HPDE6-E6E7 (cell line): ENCODE measurements at regions not wholly inside any gene's neighbourhood (a gene's known extent, or its start where the extent isn't known, plus 50 kb on each side); places are given as distances from the start of the nearest gene placed in this dataset.

Experiments used
- DNase-seq: peaks from one replicate; pipeline ENCODE4 v3.0.0; 2011; ENCODE audit warnings: missing footprints; ENCODE audit errors: extremely low spot score

- no peak for DNase-seq
Measured at GRCh38 chr5:43941806-43942205, 338.8 kb downstream of the NNT start.

- no peak for DNase-seq
Measured at GRCh38 chr5:43940562-43940961, 337.6 kb downstream of the NNT start.

DNA sequence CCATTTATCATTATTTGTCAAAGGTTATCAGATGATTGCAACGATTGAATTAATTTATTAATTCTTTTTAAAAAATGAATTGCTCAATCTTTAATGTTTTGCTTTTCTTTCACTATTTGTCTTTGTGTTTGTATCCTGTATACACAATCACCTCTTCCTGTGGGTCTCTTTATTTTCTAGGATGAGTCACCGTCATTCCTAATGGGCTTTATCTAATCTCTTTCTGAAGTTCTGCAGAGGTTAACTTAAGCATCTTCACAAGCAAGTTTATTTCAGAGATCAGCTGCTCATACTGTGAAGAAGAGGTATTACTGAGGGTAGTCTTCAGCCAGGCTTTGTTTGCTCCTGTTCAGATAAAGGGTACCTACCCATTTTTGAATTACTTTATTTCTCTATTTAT is 323.9 kb downstream of the NNT start:
- DNase-seq: no peak

DNA sequence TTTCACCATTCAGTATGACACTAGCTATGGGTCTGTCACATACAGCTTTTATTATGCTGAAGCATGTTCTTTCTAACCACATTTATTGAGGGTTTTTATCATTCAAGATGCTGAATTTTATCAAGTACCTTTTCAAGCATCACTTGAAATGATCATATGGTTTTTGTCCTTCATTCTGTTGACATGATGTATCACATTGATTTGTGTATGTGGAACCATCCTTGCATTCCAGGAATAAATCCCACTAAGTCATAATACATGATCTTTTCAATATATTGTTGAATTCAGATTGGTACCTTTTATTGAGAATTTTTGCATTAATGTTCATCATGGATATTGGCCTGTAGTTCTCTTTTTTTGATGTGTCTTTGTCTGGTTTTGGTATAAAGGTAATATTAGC is 317.4 kb downstream of the NNT start:
- DNase-seq: no peak

- DNase-seq: no peak
Measured at GRCh38 chr5:43917925-43918324, 314.9 kb downstream of the NNT start.

- no peak for DNase-seq
Measured at GRCh38 chr5:43903129-43903528, 300.1 kb downstream of the NNT start.

- DNase-seq: no peak
Measured at GRCh38 chr5:43900974-43901373, 298.0 kb downstream of the NNT start.

GRCh38 chr5:43895876-43896275 is 292.9 kb downstream of the NNT start:
- no peak for DNase-seq

DNA sequence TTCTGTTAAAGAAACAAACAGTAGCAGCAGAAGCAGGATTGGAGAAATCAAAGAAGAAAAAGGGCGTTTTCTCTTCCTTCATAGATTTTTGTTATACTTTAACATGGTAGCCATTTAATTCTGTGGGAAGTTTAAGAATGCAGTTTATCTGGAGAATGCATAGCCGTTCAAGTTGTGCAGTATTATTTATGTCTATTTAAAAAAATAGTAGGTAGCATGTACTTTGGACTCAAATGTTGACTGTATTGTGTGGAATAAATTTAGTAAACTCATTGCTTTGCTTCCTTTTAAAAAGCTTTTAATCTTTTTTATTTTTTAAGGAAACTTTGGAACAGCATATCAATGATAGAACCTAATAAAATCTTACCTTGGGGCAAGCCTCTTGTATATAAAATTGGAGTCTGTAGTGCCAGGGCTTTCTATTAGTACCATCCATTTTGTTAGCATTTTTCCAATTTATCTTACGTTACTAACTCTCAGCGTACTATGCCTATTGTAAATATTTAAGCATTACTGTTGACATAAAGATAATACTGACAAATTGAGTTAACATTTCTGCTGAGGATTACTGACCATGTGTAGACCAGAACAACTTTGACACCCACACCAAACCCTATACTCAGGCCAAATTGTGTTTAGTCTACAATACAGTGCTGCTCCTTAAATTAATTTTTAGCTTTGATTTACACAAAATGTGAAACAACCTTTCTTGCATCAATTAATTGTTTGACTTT is 291.1 kb downstream of the NNT start:
- DNase-seq: no peak

- DNase-seq: no peak
Measured at GRCh38 chr5:43891112-43891511, 288.1 kb downstream of the NNT start.

DNA sequence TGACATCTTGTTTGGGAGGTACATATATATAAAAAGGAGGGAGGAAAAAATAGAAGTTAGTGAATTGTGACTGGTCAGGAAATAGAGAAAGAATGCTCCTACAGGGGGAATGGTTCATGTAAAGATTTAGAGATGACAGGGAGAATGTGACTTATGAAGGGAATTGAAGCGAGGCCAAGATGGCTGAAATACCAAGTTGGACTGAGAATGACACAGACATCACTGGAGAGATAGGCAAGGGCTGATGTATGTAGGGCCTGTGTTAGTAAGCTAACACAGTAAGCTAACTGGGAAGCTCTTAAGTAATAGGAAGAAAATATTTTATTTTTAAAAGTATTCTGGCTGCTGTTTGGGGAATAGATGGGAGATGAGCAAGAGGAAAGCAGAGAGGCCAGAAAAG is 286.3 kb downstream of the NNT start:
- no peak for DNase-seq

DNA sequence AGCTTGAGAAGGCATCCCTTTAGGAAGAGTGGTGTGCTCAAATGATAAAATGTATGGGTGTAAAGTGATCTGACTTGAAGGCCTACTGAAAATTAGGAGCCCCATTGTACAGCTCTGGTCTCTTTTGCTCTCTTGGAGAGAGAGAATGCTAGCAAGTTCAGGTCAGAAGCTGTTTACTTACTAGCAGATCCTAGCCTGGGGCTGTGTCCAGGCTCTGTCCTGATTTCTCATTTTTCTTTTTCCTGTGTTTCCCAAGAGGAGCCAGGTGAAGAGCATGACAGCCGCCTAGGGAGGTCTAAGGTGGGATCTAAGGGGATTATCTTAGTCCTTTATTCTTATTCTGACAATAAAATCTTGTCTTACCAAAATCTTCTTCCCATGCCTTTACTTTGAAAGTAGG is 272.8 kb downstream of the NNT start:
- no peak for DNase-seq

DNA sequence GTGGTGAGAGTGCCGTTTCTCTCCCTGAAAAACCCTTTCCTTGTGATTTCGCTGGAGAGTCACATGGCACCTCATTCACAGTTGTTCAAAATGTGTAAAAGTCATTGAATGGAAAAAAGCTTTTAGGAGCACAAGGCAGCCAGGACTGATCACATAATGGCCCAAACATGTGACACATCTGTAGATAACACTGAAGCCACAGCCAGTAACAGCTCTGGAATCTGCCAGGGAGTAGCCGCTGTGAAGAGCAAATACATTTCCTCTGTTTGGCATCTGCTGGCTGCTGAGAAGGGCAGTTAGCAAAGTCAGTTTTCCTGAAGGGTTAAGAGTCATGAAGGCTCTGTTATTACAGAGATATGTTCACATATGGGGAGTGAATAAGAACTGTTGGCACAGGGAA is 271.8 kb downstream of the NNT start:
- no peak for DNase-seq

DNA sequence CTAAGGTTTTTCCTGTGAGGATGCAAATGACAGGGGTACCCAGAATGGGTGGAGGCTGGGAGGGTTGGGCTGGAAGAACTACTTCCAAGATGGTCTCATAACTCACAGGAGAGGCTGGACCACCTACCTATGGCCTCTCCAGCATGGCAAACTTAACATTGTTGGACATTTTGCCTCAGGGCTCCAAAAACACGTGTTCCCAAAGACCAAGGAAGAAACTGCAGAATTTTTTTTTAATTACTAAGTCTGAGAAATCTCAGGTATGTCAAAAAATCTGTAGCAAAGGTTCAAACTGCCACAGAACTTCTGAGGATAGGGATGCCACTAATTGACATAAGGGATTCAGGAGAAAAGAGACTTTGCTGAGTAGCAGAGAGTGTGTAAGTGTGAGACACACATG is 270.8 kb downstream of the NNT start:
- DNase-seq: no peak

GRCh38 chr5:43859309-43859708 is 256.3 kb downstream of the NNT start:
- DNase-seq: no peak

DNA sequence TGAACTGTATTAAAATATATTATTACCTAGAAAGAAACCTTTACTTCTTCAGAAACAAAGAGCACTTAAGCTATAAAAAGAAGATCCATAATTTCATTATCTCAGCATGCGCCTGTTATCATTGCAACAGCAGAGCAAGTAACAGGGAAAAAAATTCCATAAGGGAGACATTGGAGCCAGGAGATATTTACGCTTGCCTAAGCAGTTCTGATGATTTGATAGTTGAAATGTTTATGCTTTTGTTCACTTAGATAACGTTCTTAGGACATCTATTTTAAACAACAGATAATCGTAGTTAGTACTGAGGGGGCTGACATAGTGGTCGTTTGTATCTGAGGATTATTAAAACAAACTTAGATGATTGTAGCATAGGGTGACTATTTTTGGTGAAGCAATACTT is 252.5 kb downstream of the NNT start:
- no peak for DNase-seq

GRCh38 chr5:43854697-43855292 is 251.8 kb downstream of the NNT start:
- DNase-seq: no peak

DNA sequence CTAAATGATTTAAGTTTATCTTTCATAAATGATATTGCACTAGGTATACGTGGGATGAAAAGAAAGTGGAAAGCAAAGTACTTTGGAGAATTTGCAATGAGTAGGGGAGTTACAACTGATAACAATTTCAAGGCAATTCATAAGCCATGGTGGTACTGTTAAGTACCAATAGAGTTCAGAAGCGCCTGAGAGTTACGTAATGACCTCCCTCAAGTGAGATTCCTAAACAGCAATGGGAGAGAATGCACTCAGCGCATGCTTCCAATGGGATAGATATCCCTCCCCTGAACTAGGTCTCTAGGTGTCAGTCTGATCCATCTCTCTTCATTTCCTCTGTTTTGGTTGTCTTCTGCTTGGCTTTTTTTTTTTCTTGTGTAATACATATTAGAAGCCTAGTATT is 249.3 kb downstream of the NNT start:
- DNase-seq: no peak

DNA sequence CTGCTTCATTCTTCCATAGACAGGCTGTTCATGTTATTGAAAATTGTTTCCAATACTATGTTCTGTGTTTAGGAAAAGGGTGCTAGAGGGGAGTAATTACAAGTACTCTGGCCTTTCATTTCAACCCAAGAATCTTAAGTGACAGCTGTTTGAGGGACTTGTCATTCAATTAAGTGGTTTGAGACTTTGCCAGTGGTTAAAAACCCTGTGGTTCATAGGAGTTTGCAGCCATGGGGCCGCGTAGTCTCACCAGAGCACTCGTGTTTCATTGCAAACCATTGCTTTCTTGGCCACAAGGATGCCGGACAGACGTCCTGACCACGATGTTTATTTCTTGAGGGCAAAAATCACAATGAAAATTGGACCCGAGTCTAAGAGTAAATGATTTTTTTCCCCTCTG is 248.8 kb downstream of the NNT start:
- no peak for DNase-seq

- no peak for DNase-seq
Measured at GRCh38 chr5:43840424-43841125, 237.6 kb downstream of the NNT start.

DNA sequence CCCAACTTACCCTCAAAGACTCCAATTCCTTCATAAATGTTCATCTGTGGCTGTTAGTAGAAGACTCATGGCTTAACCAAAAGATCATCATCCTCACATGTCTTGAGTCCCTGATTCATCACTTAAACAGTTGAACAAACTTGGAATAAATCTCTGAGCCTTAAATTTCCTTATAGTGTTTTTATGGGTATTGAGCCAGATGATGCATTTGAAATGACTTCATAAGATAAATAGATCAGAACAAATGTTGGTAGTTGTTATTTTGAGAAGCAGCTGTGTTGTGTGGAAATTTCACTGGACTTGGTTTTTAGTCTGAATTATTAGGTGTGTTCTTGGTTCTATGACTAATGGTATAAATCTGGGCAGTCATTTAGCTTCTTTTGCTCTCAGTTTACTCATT is 236.2 kb downstream of the NNT start:
- DNase-seq: no peak

- DNase-seq: no peak
Measured at GRCh38 chr5:43837996-43838395, 235.0 kb downstream of the NNT start.

DNA sequence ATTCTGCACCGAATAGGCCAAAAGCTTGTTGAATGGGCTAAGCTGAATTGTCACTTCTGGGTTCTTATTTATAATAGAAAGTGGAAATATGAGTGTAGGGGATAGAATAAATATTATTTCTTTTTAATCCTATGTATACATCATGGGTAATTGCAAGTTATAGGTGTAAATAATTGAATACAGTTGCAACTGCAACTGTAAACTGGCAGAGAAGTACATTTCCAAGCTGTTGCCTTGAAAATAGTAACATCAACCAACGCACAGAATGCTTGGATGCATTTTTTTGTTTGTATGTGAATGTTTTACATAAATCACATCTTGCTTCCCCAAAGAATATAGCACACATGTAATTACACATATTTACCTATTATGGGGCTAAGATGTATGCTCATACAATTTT is 234.1 kb downstream of the NNT start:
- no peak for DNase-seq
